HUDEP-2 (cell line): ENCODE measurements at regions not wholly inside any gene's neighbourhood (a gene's known extent, or its start where the extent isn't known, plus 50 kb on each side); places are given as distances from the start of the nearest gene placed in this dataset.

Experiments used
- DNase-seq, 76 experiments: peaks; one replicate each; lab custom pipeline; 2025; ENCODE audit not compliant: unreplicated experiment in 76 of 76; lab: John Stamatoyannopoulos, UW

DNA sequence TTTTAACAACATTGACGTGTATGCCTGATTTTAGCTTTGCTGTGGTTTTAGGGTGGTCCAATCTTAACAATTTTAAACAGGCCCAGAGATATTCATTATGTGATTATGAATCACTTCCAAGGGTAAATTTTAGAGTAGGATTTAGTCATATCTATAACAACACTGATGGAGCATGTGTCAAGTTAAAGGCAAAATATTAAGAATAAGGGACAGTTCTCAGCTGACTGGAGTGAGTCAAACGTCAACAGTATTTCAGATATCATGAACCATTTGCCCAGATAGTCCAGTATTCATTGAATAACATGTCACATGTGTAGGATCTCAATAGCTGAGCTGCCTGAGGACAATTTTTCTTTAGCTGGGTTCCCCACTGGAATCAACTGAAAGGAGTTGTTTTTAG is 61.3 kb upstream of the VCX2 start:
- no peak for DNase-seq

DNA sequence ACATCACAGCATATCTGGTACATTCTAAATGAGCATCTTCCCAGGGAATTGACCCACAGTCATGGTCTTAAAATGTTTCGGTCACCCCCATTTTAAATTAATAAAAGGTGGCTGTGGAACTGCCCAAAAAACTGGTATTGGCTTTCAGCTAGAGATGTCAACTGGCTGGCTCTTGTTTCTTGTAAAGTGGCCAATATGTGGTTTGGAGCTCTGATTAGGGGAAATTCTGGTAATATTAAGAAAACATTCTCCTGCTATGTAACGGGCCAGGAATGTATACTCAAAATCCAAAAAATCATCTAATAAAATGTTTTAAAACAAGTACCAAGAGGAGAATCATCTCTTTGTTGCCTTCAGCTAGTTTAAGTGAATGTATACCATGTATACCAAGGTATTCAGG is 62.0 kb upstream of the VCX2 start:
- no peak for DNase-seq

DNA sequence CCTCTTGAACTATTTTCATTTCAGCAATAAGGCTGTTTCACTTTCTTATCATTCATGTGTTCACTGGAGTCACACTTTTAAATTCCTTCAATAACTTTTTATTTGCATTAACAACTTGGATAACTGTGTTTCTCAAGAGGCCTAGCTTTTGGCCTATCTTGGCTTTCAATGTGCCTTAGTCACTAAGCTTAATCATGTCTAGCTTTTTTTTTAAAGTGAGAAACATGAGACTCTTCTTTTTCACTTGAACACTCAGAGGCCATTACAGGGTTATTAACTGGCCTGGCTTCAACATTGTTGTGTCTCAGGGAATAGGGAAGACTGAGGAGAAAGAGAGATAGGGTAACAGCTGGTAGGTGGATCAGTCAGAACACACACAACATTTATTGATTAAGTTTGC is 64.0 kb upstream of the VCX2 start:
- DNase-seq = no peak

DNA sequence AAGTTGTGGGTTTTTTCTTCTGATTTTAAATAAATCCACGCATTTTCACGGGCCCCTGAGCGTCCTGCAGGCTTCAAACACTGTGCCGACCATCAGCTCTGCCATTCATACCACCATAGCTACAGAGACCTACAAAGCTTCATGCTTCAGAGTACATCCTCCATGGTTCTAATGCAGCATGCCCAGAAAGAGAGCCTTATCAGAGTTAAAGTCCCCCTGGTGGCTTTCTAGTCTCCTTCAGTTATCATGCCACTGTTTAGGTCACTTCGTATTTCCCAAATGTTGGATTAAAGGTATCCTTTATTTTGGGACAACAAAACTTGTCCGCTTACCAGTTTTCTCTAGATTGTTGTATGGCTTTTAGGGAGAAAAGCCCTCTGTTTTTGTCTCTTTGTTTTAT is 66.7 kb upstream of the VCX2 start:
- DNase-seq = no peak

DNA sequence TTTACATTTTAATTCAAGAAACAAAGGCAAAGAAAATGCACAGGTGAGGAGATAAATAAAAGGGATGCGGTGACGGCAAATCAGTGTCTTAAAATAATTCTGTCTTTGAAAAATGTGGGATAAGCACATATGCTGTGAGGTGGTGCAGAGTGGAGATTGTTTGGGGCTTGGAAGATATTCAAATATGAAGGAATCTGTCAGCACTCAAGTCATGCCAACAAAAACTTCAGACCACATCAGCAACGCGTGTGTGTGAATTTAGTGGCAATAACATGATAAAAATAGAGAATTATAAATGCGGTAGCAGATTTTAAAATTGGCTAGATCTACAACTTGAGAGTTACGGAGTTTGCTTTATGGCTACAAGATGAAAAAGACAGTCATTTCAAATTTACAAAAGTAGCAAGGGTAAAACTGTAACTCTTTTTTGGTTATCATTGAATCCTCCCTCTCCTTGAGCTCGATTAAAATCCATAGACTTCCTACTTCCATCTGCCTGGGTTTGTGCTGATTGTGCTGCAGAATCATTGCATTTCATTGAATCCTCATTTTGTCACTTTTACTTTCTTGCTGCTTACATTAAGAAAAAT is 71.5 kb upstream of the VCX2 start:
- no peak for DNase-seq

DNA sequence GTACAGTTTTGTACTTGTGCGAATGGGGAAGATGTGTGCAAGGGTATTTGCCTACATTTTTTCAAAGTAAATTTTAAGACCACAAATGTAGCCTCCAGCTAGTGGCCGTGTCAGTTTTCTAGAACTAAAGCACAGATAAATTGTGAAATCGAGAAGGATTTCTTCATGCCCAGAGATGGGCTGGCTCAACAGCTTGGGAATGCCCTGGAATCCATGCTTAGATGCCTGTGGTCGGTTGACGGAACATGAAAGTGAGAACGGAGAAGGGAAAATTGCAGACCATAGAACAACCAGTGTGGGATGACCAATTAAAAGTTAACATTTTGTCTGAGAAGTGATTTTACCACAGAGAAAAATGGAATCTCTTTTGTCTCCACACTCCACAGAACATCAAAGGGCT is 73.2 kb upstream of the VCX2 start:
- no peak for DNase-seq

DNA sequence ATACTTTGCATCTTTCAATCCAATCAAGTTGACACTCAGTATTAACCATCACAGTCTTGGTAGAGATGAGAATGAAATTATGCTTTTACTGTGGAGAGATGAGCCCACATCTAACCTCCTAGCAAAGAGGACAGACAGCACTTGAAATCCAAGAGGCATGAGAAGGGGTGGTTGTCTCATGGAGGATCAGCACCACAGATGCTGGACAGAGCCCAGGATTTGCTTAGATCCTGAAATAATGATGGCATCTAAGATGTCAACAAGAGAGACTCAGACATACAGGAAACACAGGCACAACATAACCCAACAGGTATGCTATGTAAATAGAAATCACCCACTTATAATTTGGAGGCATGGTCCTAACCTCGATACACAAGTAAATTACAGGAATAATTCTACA is 74.3 kb upstream of the VCX2 start:
- no peak for DNase-seq

DNA sequence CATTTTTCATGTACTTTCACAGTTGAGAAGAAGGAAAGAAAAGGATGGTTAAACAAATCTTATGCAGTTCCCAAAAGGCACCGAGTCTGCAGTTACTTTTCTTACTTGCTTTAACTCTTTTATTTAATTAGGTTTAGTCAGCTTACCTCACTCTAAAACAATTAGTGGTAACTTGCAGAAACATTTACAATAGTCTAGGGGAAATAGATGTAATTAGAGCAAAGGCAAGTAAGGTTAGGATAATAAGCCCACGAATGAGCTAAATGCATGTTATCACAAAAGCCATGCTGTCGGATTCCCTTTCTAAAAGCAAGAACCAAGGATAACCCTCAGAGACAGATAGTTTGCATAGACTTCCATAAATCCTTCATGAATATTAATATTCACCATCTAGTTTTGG is 82.0 kb upstream of the VCX2 start:
- no peak for DNase-seq

DNA sequence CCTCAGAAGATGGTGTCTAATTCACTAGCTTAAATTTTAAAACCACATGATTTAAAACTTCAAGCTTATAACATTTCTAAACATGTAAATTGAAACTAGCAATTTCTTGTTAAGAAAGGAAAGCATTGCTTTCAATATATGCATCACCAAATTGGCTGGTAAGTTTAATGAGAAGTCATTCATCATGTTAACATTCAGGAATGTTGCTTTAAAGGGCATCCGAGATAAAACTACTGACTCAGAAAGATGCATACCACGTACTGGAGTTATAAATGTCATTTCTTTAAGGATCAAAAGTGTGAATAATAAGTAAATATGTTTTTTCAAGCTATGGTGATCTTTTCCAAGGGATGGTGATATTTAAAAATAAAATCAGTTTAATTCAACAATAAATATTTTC is 83.3 kb upstream of the VCX2 start:
- no peak for DNase-seq

DNA sequence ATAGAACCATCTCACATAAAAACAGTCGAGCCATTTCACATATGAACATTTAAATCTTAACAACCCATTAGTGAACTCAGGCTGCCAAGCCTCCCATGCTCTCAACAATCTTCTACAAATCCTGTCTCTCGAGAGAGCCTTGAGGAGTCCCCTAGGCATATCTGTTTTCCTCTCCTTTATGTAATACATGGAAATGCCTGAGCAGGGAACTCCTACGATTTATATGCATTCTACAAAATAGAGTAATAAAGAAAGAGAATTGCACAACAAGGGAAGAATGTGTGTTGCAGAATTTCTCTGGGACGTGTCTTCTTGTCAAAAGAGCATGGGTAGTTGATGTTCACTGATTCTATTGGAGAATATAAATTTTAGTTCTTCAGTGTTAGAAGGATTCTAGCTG is 101.8 kb upstream of the VCX2 start:
- DNase-seq = no peak

DNA sequence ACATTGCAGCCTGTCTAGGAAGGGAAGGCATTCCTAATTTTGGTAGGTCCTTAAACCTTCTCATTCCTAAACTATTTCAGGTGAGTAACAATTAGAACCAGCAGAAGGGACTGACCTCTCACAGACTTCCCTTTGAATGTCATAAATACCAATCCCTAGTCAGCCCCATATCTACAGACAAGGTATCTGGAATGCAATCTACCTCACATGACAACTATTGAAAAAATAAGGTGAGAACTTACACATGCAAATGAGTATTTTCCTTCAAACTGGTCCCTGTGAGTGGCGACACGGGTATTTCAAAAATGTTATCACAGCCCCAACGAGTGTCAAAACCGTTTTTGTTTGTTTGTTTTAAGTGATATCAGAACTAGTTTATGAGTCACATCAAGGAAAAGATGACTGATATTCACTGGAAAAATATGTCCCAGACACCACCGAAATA is 102.4 kb upstream of the VCX2 start:
- DNase-seq = no peak

DNA sequence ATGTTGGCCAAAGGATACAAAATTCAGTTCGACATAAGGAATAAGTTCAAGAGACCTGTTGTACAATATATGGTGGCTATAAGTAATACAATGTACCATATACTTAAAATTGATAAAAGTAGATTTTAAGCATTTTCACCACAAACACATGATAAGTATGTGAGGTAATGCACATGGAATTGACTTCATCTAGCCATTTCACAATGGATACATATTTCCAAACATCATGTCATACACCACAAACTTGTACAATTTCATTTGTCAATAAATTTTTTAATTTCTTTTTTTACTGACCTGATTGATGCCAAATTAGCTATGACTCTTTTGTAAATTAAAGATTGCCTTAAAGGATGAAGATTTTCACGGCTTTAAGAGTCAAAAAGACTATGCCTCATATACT is 103.1 kb upstream of the VCX2 start:
- no peak for DNase-seq

DNA sequence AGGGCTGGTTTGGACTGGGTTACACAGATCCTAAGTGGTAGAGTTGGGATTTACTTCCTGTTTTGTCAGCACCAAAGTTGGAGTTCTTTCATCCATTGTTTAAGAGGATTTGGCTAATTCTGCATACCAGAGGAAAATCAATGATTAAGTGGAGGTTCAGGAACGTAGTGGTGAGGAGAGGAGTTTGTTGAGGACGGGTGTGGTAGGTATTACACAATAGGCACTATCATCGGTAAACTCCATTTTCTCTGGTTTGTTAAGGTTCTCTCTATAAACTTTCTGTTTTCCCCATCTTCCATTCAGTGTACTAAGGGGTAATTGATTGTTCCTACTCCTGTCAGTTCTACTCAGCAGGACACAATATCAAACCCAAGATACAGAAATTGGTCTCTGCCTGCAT is 107.5 kb upstream of the VCX2 start:
- DNase-seq = no peak

DNA sequence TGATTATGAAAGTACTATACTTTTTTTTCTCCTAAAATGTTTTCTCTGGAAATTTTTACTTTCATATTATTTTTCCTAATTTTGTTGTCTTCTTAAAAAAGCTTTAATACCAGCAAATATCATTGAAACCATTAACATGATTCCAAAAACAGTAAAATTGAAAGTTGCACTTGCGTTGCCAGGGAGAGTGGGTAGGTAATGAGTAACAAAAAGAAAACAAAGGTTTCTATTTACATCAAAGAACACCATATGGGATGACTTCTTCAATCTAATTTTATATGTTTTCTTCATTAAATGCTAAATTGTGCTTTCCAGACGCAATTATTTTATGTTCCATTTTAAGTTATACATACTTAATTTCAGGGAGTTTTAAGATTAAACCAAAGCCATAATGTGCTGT is 108.3 kb upstream of the VCX2 start:
- DNase-seq = no peak

DNA sequence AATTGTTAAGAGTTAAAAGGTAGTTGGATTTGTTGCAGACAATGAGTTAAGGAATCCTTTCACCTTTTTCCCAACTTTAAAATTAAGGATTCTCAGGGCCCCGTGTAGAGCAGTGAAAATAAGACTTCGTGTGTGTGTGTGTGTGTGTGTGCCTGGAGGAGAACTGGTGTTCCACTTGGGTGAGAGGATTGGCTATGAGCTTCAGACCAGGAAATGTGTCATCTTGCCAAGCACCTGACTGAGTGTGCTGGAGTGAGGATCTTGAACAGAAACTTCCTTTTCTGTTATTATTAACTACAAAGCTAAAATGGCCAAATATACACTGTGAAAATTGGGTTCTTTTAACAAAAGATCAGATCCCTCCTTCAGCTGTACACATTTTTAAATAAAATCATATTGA is 113.1 kb upstream of the VCX2 start:
- no peak for DNase-seq

DNA sequence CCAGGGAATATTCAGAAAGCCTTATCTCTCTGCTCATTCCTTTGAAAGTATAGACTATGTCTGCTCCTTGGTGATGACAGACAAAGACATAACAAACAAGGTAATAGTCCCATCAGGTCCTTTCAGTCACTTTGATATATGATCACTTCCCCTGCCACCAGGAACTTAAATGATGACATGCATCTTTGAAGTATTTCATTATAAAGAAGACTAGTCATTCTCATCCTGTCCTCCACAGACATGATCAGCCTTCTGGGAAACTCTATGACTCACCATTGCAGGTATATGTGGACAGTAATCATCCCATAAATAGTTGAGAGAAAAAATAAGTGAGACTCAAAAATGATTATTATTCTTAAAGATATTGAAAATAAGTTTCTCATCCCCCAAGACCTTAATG is 117.5 kb upstream of the VCX2 start:
- DNase-seq = no peak

DNA sequence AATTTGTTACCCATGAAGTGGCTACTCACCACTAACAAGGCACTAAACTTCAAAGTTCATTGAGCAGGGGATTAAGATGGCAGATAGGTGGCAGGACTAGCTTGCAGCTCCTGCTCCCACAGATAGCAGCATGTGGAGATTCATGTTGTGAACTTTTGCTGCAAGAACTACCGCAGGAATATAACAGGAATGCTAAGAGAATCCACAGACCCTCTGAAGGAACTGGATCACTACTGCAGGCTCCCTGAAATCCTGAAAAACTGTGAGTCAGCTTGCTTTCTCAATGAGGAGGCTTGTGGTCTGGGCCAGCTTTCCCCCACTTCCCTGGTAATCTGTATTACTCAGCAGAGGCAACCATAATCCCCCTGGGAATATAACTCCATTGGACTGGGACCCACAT is 118.5 kb upstream of the VCX2 start:
- DNase-seq = no peak

DNA sequence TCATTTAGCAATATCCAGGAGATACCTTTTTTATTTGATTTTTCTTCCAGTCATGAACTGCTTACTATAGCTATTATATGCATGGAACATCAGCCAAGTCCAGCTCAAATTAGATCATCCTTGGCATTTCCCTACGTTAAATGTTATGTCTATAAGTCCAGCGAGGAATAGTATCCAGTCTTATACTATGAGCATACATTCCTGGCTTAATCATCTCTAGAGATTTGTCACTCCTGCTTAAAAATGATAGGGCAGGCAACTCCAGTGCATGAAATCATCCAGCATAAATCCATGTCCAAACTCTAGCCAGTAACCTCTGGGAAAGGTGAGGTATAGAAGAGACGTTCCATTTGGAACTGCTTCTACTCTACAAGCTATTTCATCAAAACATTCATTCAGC is 126.7 kb upstream of the VCX2 start:
- DNase-seq = no peak

DNA sequence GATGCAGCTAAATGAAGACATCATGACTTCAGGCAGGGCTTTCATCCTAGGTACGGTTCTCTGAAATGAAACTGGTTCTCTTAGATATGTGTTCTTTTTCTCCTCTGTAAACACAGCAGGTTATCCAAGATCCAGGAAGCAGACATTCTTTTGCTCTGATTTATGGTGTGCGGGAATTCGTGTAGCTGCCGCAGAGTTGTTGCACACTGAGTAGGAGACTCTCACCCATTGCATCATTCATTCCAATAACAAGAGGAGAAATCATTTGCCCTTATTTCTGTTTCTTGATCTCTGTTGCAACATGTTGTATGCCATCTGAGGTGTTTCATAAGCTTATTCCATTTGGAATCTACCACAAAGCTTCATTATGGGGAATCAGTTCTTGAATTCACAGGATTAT is 133.6 kb upstream of the VCX2 start:
- DNase-seq = no peak

DNA sequence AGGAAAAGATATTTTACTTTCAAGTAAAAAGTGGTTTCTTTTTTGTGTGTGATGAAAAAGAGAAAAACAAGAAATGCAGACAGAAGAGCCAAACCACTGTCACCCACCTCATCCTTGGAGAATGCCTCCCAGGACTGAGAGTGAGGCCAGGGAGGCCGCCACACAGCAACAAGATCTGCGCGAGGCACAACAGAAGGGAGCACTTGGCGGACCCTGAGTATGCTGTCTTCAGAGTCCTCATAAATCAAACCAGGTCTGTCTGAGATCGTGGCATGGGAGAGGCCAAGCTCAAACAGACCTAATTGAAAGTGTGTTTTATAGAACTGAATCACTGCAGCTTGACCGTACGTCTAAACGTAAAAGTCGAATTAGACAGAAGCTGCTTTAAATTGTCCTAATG is 134.3 kb upstream of the VCX2 start:
- DNase-seq = no peak

DNA sequence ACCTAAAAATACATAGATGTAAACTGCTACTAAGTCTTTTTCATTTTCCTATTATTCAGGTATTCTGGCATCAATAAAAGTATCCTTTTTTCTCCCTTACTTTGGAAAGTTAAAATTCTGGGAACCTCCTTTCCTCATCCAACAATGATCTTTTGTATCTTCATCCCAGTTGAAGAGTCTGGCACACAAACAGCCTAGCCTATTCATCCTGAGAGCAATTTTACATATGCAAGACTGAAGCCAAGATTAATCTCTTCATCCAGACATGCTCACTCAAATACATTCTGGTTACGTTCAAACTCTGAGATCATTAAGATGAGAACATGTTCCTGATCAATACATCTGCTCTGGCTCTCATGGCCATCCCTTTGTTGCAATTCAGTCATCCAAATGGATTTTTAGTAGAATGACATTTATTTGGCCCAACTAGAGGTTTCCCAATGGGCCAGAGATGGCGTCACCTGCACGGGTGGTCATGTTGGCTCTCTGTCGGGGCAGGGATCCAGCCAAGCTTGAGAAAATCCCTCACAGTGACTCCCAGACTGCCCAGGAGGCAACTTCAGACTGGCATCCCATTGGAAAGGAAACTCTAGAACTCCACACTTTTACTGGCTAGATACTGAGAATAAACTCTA is 135.3 kb upstream of the VCX2 start:
- no peak for DNase-seq

DNA sequence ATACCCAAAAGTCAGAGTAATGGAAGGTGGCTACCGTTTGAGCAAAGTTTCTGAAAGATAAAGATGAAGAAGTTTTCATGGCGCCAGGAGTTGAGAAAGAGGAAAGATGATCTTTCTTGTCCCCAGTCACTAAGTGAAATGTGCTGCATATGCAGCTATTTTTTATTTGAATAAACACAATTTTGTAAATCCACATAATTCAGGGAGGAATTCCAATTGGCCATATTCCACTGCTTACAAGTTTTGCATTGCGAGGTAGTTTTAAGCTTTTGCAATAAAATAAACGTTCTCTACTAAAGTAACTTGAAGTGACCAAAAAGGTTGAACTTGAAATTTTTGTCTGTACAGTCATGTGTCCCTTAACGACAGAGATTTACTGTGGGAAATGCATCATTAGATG is 139.3 kb upstream of the VCX2 start:
- DNase-seq = no peak

DNA sequence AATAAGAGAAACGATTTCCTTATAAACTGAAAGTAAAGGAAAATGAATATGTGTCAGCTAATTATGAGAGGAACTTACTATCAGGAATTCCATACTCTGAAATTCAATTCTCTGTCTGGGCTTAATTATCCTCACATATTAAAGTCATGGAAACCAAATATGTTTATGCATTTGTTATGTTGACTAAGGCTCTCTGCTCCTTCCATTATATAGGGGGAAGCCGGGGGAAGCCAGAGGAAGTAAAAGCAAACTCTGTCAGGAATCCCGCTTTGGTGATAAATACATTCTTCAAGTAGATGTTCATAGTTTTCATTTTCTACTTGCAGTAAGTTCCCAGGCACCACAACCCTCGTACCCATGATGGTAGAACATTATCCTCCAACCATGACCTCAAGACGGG is 142.8 kb upstream of the VCX2 start:
- DNase-seq = no peak
